AG10803 (cell line): ENCODE measurements at regions not wholly inside any gene's neighbourhood (a gene's known extent, or its start where the extent isn't known, plus 50 kb on each side); places are given as distances from the start of the nearest gene placed in this dataset.
A peak's percentile ranks its signal among the peaks of the same experiment; 100 is the strongest.
"Not testable (repeated sequence)": the region's sequence is repeated elsewhere in the genome, so short reads cannot be mapped to it uniquely, and the experiment has no call there.

Source experiments
- DNase-seq: peaks from one replicate; pipeline ENCODE4 v3.0.0; 2010; ENCODE audit warnings: low read depth
- H3K4me3 ChIP-seq: 2 replicates; pipeline ENCODE4 v1.5.1; 2011; ENCODE audit warnings: mild to moderate bottlenecking, low read length, control low read depth
- TF ChIP-seq, protein P1 (sequence below): conservative IDR thresholded peaks from 2 replicates; pipeline ENCODE4 v1.5.1; 2011; ENCODE audit warnings: mild to moderate bottlenecking, low read length, control low read depth, inconsistent platforms

DNA sequence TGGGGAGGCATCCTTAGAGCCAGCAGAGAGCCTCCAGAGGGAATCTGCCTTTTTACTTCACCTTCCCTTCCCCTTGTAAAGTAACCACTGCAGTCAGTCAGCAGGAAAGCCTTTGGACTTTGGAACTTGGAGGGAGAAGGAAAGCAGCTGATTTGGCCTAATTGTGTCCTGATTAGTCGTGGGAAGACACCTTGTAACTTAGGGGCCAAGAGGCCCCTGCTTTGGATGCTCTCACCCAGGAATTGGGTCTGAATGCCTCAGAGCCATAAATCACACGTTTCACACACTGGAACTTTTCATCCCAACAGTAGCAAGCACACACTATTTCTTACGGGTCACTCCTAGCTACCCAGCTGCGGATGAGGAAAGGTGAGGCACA lies 81.0 kb upstream of the PPM1B start:
- DNase-seq, result no peak
- no peak overlapping the region; the same call in 1 of the 2 replicates for H3K4me3 ChIP-seq
- TF ChIP-seq, protein P1, sequence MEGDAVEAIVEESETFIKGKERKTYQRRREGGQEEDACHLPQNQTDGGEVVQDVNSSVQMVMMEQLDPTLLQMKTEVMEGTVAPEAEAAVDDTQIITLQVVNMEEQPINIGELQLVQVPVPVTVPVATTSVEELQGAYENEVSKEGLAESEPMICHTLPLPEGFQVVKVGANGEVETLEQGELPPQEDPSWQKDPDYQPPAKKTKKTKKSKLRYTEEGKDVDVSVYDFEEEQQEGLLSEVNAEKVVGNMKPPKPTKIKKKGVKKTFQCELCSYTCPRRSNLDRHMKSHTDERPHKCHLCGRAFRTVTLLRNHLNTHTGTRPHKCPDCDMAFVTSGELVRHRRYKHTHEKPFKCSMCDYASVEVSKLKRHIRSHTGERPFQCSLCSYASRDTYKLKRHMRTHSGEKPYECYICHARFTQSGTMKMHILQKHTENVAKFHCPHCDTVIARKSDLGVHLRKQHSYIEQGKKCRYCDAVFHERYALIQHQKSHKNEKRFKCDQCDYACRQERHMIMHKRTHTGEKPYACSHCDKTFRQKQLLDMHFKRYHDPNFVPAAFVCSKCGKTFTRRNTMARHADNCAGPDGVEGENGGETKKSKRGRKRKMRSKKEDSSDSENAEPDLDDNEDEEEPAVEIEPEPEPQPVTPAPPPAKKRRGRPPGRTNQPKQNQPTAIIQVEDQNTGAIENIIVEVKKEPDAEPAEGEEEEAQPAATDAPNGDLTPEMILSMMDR, result no peak

- not testable (repeated sequence) for DNase-seq, H3K4me3 ChIP-seq
Observed at GRCh38 chr2:44092519-44092918, 76.2 kb upstream of the PPM1B start.

- no peak overlapping the region for H3K4me3 ChIP-seq
- DNase-seq, result no peak
- TF ChIP-seq, protein P1, result no peak
Observed at GRCh38 chr2:44093970-44094369, 74.7 kb upstream of the PPM1B start.

DNA sequence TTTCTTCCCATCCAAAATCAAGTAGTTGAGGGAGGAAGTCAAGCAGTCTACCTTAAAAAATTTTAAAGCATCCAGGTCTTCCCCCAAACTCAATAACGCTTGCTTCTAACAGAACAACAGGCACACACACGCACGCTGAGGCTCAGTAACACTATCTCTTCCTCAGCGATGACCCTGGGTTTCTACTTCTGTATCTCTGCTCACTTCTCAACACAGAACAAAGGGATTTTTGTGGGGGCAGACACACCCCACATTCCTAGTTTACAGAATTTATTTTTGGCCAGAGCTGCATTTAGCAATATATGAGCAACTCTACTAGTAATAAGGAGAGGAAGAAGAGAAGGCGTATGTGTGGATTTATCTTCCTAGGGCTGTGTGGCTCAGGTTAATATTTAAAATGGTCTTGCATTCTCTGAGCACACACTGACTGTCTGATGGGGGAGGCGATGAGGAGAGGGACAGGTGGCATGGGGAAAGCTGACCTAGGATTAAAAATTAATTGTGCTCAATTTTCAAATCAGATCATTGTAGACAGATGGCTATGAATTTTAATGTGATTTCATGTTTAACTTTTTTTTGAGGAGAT lies 71.3 kb upstream of the PPM1B start:
- no peak overlapping the region for H3K4me3 ChIP-seq
- TF ChIP-seq, protein P1, result no peak
- DNase-seq, result no peak

GRCh38 chr2:44098050-44098449 lies 70.6 kb upstream of the PPM1B start:
- TF ChIP-seq, protein P1, result no peak
- H3K4me3 ChIP-seq, result no peak overlapping the region
- DNase-seq, result no peak

DNA sequence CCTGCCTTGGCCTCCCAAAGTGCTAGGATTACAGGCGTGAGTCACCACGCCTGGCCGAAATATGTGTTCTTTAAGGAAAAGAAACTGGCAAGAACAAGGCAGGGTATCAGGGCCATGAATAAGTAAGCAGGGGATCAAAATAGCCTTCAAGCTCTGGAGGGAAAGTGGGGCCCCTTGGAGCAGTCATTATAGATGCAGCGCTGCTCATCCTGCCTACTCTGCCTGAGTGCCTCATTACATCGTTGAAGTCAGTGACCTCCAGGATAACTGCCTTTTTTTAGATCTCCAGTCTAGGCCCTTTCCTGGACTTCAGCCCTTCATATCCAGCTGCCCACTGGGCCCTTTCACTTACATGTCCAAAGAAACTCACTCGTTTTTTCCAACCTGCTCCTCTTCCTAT lies 69.8 kb upstream of the PPM1B start:
- no peak for DNase-seq
- TF ChIP-seq, protein P1, result no peak
- no peak overlapping the region for H3K4me3 ChIP-seq

DNA sequence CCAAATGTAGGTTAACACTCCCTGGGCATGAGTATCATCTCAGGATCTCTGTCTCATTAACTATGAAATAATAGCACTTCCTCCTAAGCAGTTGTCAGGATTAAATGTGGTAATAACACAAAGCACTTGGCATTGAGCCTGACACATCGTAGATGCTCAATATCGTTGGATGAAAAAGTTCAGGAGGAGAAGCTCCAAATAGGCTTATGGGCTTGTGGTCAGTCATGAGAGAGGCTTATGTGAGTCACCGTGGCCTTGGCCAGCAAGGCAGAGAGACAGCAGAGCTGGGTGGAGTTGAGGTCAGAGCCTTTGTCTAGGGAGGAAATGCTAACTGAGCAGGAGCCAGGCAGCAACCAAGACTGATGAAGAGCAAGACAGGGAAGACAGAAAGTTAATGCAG lies 68.3 kb upstream of the PPM1B start:
- DNase-seq, result peak; percentile 97
- H3K4me3 ChIP-seq, result no peak overlapping the region
- TF ChIP-seq, protein P1, result no peak

DNA sequence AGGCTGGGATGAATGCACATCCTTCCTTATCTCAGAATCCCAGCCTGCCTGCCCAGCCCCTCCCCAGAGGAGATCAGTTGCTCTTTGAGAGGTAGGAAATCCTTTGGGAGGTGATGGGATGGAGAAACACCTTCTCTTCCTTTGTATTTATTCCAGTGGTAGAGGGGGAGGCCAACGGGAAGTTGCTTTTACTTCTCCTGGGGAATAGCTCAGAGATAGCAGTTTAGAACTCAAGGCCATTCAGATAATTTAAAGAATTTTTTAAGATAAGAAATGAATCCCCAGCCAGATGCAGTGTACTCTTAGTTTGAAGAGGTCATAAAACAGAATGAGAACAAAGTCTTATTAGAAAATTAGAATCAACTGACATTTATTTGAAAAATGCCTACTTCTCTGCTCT lies 67.4 kb upstream of the PPM1B start:
- H3K4me3 ChIP-seq, result no peak overlapping the region
- TF ChIP-seq, protein P1, result no peak
- no peak for DNase-seq
